NCI-H146 (cell line): ENCODE measurements at regions not wholly inside any gene's neighbourhood (a gene's known extent, or its start where the extent isn't known, plus 50 kb on each side); places are given as distances from the start of the nearest gene placed in this dataset.
"Not testable (repeated sequence)": the region's sequence is repeated elsewhere in the genome, so short reads cannot be mapped to it uniquely, and the experiment has no call there.

Source experiments
- DNase-seq: peaks from one replicate; lab custom pipeline; 2025; lab: John Stamatoyannopoulos, UW

GRCh38 chr3:110001905-110002304 is 664.6 kb upstream of the DPPA4 start:
- DNase-seq: not testable (repeated sequence)

DNA sequence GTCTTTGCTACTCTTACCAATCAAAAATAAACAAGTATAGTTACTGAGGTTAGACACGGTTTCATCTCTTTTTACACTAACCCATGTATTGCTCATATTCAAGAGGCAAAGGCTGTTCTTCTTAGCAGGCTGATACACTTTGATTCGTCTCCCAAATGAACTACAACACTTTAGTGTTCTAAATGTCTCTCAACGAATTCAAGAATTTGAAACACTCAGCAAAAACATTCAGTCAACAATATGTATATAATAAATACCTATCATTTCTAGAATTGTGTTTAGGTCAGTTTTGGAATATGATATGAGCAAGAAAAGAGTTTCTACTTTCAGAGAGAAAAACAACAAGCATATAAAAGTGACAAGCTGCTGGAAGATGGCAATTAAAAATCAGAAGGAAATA is 669.6 kb upstream of the DPPA4 start:
- DNase-seq: no peak

GRCh38 chr3:110015231-110015963 is 678.1 kb upstream of the DPPA4 start:
- no peak for DNase-seq

DNA sequence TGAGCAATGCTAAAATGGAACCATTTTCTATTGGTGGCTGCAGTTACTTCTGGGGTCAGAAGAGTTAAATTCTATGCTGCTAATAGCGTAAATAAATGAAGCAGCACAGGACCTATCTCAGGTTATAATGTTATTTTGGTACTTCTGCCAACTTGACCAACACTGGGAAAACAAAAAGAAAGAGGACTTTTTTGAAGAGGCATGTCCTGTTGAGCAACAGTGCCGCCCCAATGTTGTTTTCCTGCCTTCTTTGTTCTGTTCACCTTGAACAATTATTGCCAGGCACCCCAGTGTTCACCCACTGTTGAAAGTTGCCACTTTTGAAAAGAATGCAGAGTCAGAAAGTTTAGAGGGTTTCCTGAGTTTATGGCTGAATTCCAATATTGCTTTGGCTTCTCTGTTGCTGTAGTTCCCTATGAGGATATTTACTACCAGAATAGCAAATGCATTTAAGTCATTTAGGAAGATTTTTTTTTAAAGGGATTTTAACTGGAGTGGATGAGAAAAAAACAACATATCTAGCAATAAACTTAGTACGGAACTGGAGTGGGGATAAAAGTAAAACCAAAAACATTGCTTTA is 679.0 kb upstream of the DPPA4 start:
- no peak for DNase-seq

DNA sequence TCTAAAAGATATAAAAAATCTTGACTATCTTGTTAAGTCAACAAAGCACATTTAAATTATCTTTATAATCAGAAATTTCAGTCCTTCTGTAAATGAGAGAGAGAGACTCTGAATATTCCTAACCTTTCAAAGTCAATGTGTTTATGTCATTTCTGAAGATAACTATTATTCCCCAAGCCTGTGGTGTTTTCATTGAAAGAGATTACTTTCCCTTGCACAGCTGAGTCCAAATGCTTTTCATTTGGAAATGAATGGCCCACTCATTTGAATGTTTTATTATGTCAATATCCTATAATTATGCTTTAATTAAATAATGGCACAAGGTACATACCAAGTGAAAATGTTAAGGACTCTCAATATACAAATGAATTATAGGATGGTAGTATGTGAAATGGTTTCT is 680.0 kb upstream of the DPPA4 start:
- no peak for DNase-seq

- no peak for DNase-seq
These were observed 684.3 kb upstream of the DPPA4 start for GRCh38 chr3:110021659-110022058.

DNA sequence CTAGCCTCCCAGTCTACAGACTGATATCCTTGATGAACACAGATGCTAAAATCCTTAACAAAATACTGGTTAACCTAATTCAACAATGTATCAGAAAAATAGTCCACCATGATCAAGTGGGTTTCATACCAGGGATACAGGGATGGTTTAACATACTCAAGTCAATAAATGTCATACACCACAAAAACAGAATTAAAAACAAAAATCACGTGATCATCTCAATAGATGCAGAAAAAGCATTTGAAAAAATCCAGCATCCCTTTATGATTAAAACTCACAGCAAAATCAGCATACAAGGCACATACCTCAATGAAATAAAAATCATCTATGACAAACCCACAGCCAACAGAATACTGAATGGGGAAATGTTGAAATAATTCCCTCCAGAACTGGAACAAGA is 685.7 kb upstream of the DPPA4 start:
- DNase-seq: not testable (repeated sequence)

- no peak for DNase-seq
These were observed 689.1 kb upstream of the DPPA4 start for GRCh38 chr3:110026421-110026820.

- DNase-seq: no peak
These were observed 690.2 kb upstream of the DPPA4 start for GRCh38 chr3:110027446-110028080.

DNA sequence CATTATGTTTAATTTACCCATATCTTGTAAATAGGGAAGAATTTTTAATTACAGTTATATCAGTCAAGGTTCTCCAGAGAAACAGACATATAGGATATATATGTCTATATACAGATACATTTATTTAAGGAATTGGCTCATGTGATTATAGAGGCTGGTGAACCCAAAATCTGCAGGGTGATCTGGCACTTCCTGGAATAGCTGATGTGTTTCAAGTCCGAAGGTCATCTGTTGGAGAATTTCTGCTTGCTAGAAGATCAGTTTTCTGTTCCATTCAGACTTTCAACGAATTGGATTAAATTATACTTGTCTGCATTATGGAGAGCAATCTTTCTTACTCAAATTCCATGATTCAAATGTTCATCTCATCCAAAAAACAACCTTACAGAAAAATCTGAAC is 694.6 kb upstream of the DPPA4 start:
- no peak for DNase-seq

DNA sequence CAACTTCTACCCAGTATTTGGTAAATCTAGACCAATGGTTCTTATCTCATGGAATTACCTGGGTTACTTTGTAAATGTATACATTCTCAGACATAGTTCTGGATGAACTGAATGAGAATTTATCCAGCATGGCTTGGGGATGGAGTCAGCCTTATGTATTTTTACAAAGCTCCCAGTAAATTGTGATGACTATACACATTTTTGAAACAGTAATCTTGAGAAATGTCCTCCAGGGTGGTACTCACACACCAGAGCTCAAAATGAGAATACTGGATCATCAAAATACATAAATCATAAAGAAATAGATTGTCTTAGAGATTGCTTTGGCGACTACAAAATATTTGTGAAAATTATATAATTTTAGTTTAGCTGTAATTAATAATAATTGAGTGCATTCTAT is 722.1 kb upstream of the DPPA4 start:
- no peak for DNase-seq

DNA sequence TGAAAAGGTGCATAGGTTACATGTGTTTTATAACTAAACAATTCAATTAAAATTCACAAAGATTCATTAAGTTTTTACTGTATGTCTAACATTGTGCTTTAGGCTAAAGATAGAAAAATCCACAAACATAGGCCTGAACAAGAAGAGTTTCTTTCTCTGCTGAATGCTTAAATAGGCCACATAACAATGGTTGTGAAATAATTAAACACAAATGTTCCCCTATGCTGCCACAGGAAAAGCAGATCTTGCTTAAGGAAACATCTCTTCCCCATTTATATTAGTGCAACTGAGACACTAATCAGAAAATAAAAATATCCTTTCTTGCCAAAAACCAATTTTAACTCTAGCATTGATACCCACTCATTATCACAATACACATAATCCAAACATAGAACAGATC is 725.4 kb upstream of the DPPA4 start:
- no peak for DNase-seq

GRCh38 chr3:110063178-110063577 is 725.8 kb upstream of the DPPA4 start:
- no peak for DNase-seq

DNA sequence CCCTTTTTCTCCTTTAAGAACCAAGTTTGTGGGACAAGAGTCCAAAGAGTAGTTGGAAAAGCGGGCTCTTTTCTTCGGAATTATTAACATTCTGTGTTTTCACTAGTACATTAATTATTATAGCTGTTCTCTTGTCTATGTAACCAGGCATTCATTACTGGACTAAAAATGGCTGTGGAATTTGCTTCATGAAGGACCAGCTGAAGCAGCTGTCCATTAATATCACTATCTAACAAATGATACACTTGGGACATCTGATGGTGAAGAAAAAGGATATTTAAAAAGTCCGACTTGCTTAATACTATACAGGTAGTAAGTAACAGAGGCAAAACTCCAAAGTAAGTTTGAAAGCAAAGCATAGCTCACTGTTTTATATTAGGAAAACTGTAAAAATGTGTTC is 728.9 kb upstream of the DPPA4 start:
- DNase-seq: no peak

DNA sequence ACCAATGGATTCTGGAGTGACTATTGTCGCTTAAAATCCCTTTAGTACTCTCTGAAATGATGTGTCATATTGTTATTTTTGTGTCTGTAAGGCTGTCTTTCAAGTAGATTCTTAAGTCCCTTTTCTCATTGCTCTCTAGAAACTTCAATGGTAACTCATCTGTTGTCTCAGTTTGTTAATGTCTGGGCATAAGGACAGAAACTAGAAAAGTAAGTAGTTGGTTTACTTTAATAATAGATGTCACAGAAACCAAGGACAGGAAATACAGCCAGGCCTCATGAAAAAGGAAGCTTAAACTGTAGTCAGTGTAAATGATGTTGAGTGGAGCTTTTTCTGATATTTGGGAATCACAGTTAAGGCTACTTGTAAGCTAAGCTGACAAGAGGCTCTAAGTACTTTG is 730.2 kb upstream of the DPPA4 start:
- DNase-seq: no peak

DNA sequence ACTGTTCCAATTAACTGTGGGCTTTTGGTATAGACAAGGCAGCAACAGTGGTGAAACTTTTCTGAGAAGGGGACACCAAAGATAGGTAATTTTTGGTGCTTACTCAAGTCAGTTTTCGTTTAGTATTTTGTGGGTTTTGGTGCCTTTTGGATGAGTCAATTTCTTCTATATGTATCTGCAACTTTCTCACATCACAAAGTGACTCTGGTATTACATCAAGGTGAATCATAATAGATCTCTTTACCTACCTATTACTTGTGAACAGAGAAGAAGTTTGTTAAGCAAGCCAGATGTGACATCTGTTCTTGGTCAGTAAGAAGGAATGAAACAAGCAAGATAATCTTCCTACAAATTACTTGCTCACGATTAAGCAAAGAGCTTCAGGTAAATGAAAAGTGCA is 732.4 kb upstream of the DPPA4 start:
- DNase-seq: no peak

DNA sequence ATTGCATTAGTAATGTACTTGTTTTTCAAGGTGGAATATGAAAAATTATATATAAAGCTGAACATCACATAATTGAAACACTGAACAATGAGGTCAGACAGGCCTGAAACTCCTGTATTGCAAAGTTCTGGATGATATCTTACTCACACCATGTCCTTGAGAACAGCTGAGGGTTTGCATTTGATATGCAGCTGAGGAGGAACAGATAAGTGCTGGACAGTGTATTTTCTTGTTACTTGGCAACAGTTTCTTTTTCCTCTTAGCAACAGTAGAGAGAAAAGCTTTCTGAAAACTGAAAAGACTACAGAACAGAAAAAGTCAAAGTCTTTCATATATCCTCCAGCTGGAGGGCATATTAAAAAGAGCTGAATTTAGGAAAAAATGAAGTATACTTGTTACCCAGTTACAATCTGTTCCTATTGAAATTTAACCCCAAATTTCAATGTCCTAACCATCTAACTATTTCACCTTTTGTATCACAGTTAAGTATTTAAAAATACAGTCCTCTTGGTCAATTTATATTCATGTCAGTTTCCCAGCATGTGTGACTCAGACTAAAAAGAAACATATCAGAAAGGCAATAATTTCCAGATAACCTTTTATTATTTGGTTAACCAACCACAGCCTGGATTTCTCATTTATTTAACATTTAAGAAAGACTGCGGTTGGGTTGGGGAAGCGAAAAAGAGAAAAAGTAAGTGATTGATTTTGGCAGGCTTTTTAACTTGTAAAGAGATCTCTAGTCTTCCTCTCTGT is 733.0 kb upstream of the DPPA4 start:
- no peak for DNase-seq

- no peak for DNase-seq
These were observed 736.7 kb upstream of the DPPA4 start for GRCh38 chr3:110074095-110074494.

- DNase-seq: no peak
These were observed 739.7 kb upstream of the DPPA4 start for GRCh38 chr3:110077093-110077492.

DNA sequence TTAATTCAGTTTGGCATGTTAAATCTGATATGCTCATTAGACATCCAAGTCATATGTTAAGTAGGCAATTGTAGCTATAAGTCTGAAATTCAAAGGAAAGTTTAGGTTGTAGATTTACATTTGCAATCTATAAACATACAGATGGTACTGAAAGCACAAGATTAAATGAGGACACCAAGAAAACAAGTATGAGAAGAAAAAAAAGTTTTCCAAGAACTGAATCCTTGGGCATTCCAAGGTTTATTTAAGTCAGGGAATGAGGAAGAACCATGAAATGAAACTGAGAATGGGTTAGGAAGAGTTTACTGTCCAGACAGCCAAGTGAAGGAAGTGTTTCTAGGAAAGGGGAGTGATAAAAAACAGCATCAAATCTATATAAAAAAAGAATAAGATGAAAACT is 756.1 kb upstream of the DPPA4 start:
- no peak for DNase-seq

- no peak for DNase-seq
These were observed 756.6 kb upstream of the DPPA4 start for GRCh38 chr3:110093812-110094401.

- no peak for DNase-seq
These were observed 762.4 kb upstream of the DPPA4 start for GRCh38 chr3:110099711-110100110.

DNA sequence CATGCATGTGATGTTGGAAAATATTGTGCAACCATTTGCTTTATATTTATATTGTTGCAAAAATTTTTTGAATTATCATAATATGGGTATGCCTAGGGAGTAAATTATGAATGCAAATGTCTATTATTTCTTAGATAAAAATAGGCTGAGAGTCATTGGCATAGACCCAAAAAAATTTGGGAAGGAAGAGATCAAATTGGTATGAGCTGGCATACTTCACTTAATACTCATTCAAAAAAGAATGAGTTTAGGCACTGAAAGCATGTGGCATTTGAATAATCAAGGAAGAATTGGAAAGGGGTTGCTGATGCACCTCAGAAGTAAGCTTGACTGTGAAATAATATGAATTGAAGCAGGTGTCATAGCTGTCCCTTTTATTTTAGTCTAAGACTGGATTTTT is 764.0 kb upstream of the DPPA4 start:
- no peak for DNase-seq
